Uterus (tissue), 2 donors: ENCODE measurements at regions not wholly inside any gene's neighbourhood (a gene's known extent, or its start where the extent isn't known, plus 50 kb on each side); places are given as distances from the start of the nearest gene placed in this dataset.

Source experiments
- CTCF ChIP-seq, 4 experiments: fragments of 200-600 bp in 2 of 4; fragments of 450-650 bp in 2 of 4; sonication (generic) in 2 of 4; IDR thresholded peaks; one replicate each; pipeline ENCODE4 v1.5.1; 2016 to 2019; ENCODE audit warnings: antibody characterized with exemption in 4 of 4, mild to moderate bottlenecking in 2 of 4, moderate library complexity in 1 of 4
- POLR2A ChIP-seq, 2 donors: fragments of 450-650 bp; IDR thresholded peaks; one replicate each; pipeline ENCODE4 v1.6.1; 2016; ENCODE audit warnings: antibody characterized with exemption in 2 of 2, mild to moderate bottlenecking in 1 of 2, moderate library complexity in 1 of 2

DNA sequence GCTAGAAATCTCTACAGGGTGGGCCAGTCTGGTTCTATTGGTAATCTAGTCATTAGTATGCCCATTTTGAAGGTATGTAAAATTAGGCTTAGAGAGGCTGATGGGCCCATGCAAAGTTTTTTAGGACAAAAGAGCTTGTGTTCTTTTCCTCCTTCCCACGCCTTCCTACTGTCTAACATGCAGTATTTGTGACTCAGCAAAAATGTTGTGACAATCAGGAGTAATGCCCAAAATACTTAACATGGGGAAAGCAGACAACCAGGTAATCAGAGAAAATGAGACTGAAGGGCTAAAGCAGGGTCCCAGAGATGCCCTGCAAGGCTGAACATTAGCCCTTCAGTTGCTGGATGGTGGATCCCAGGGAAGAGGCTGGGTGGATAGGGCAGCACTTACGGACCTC is 437.9 kb downstream of the BCL11B start:
- TF ChIP-seq CTCF (IDR thresholded peaks at IDR 0.05) (no peak), POLR2A (IDR thresholded peaks at IDR 0.05) (no peak)
